Body of pancreas (tissue), 4 donors: ENCODE measurements at regions not wholly inside any gene's neighbourhood (a gene's known extent, or its start where the extent isn't known, plus 50 kb on each side); places are given as distances from the start of the nearest gene placed in this dataset.

Source experiments
- ATAC-seq: fragments of 150-250 bp; one replicate; pipeline ENCODE4 v1.9.1; 2016
- DNase-seq, 4 donors: peaks; one replicate each; pipeline ENCODE4 v3.0.0-alpha.2; 2019
- H3K27ac ChIP-seq, 4 donors: fragments of 200-600 bp; sonication (generic); 1 replicate in 3 of 4; 2 replicates in 1 of 4; pipeline versions ENCODE4 v1.5.1 to v1.6.1; 2016 to 2019; ENCODE audit warnings: mild to moderate bottlenecking in 1 of 4, mixed read lengths in 1 of 4, moderate library complexity in 1 of 4
- H3K27me3 ChIP-seq, 2 donors: fragments of 200-600 bp; sonication (generic); one replicate each; pipeline ENCODE4 v1.6.0; 2016; ENCODE audit warnings: mild to moderate bottlenecking in 1 of 2
- H3K36me3 ChIP-seq, 2 donors: fragments of 200-600 bp; sonication (generic); replicated peaks in 1 of 2; 2 replicates each; pipeline ENCODE4 v1.5.1; 2016; ENCODE audit warnings: low read depth in 2 of 2; ENCODE audit not compliant: insufficient read depth in 1 of 2
- H3K4me1 ChIP-seq: fragments of 200-600 bp; sonication (generic); one replicate; pipeline ENCODE4 v1.6.0; 2016
- H3K4me3 ChIP-seq, 2 donors: fragments of 200-600 bp; sonication (generic); 1 replicate in 1 of 2; 2 replicates in 1 of 2; pipeline ENCODE4 v1.5.1; 2016 to 2019
- H3K9me3 ChIP-seq, 3 donors: fragments of 200-600 bp; sonication (generic); 1 replicate in 2 of 3; 2 replicates in 1 of 3; pipeline ENCODE4 v1.5.1; 2016
- CTCF ChIP-seq, 7 experiments: fragments of 450-650 bp in 4 of 7; fragments of 200-600 bp in 3 of 7; sonication (generic) in 3 of 7; IDR thresholded peaks; one replicate each; pipeline ENCODE4 v1.5.1; 2016 to 2019; ENCODE audit warnings: antibody characterized with exemption in 7 of 7
- POLR2A ChIP-seq, 3 donors: fragments of 450-650 bp; IDR thresholded peaks; one replicate each; pipeline ENCODE4 v1.6.1; 2016; ENCODE audit warnings: antibody characterized with exemption in 3 of 3, mild to moderate bottlenecking in 2 of 3
- WGBS, 2 donors: methylation state at CpG; one replicate each; pipeline ENCODE4 v1.1.5; 2017; 5-methylcytosine and 5-hydroxymethylcytosine counted together
- intact Hi-C: fragments of 100-400 bp; cut with DNase I; formaldehyde crosslinking; loops from one replicate; pipeline ENCODE4 v1.15.1; 2023

DNA sequence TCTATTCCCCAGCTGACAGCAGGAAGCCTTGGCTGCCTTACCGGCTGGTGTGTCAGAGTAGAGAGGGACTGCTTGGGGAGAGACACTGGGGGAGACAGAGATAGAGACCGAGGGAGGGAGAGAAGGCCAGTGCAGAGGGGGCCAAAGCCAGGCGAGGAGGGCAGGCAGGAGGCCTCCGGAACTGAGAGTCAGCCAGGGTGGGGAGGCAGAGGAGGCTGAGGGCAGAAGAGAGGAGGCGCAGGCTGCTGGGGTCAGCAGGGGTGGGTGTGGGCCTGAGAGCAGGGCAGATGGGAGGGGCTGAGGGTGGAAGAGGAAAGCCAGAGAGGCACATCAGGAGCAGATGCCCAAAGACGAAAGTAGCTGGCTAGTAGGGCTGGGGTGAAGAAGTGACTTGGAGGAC, 57.2 kb upstream of the PAX2 start:
- Histone ChIP-seq H3K27me3 (peaks cover 0 to 24% of the 10 kb centered on the region in 2 donors), H3K36me3 (no peaks in the 10 kb centered on the region), H3K9me3 (no peaks in the 10 kb centered on the region), H3K4me3 (no peak overlapping the region), H3K4me1 (no peaks in the 10 kb centered on the region), H3K27ac (no peak overlapping the region)
- intact Hi-C loops: no loop called here
- WGBS, 2 donors: 20 to 27% methylated on average over 6 of the region's 6 CpGs
- no peak for TF ChIP-seq CTCF (IDR thresholded peaks at IDR 0.05)
- TF ChIP-seq POLR2A (IDR thresholded peaks at IDR 0.05): no peak
- ATAC-seq (no peak), DNase-seq (no peak)

GRCh38 chr10:100693821-100694220, 51.6 kb upstream of the PAX2 start:
- H3K27me3 ChIP-seq: peaks cover 0 to 2% of the 10 kb centered on the region in 2 donors
- H3K4me3 ChIP-seq: no peak overlapping the region
- TF ChIP-seq CTCF (IDR thresholded peaks at IDR 0.05) (no peak), POLR2A (IDR thresholded peaks at IDR 0.05) (no peak)
- no peak overlapping the region for H3K27ac ChIP-seq
- DNase-seq (no peak), ATAC-seq (no peak)
- intact Hi-C loops: no loop called here
- H3K36me3 ChIP-seq: no peaks in the 10 kb centered on the region
- no peaks in the 10 kb centered on the region for H3K9me3 ChIP-seq
- H3K4me1 ChIP-seq: no peaks in the 10 kb centered on the region
- 60 to 67% methylated on average over 5 of the region's 5 CpGs for WGBS, 2 donors
